ENCODE measurements at regions not wholly inside any gene's neighbourhood (a gene's known extent, or its start where the extent isn't known, plus 50 kb on each side); places are given as distances from the start of the nearest gene placed in this dataset.

GRCh38 chr11:45394294-45395085 lies 108.3 kb upstream of the SYT13 start (continued):
- no peak for TF ChIP-seq ZNF512B (CRISPR knock-in tag; IDR thresholded peaks at IDR 0.05; ENCODE audit: borderline replicate concordance)
- TF ChIP-seq SRSF9 (IDR thresholded peaks at IDR 0.05; ENCODE audit: borderline replicate concordance, insufficient read depth, low read depth, low read length, poor library complexity, severe bottlenecking): no peak
- peak; percentile 53 for TF ChIP-seq NR2C2 (CRISPR knock-in tag; IDR thresholded peaks at IDR 0.05; ENCODE audit: borderline replicate concordance)
- no peak for TF ChIP-seq ZNF335 (CRISPR knock-in tag; IDR thresholded peaks at IDR 0.05)
- TF ChIP-seq NFRKB (IDR thresholded peaks at IDR 0.05): no peak
- no peak for TF ChIP-seq MIER3 (CRISPR knock-in tag; IDR thresholded peaks at IDR 0.05; ENCODE audit: borderline replicate concordance)
- no peak for TF ChIP-seq ZNF644 (CRISPR knock-in tag; IDR thresholded peaks at IDR 0.05; ENCODE audit: low read depth)
- 0 out of 2 replicates have a peak, but pooled peaks have one; percentile 31 for TF ChIP-seq ZNF318 (CRISPR knock-in tag; IDR thresholded peaks at IDR 0.05)
- TF ChIP-seq ZNF180 (CRISPR knock-in tag; IDR thresholded peaks at IDR 0.05; ENCODE audit: borderline replicate concordance, low read depth): no peak
- TF ChIP-seq IRX3 (CRISPR knock-in tag; IDR thresholded peaks at IDR 0.05; ENCODE audit: borderline replicate concordance, low read depth): no peak
- 0 out of 2 replicates have a peak, but pooled peaks have one; percentile 45 for TF ChIP-seq ZNF121 (CRISPR knock-in tag; IDR thresholded peaks at IDR 0.05)
- TF ChIP-seq ZNF230 (CRISPR knock-in tag; IDR thresholded peaks at IDR 0.05): no peak
- no peak for TF ChIP-seq PHB2 (IDR thresholded peaks at IDR 0.05; ENCODE audit: partially characterized antibody)
- no peak for TF ChIP-seq HES4 (CRISPR knock-in tag; IDR thresholded peaks at IDR 0.05; ENCODE audit: borderline replicate concordance)
- TF ChIP-seq RNF2 (conservative IDR thresholded peaks at IDR 0.05; ENCODE audit: low read depth): no peak
- no peak for TF ChIP-seq LCORL (IDR thresholded peaks at IDR 0.05)
- peak; percentile 40; the same call in 1 of the 2 replicates for TF ChIP-seq LCORL (CRISPR knock-in tag; IDR thresholded peaks at IDR 0.05)
- no peak for TF ChIP-seq TBP (CRISPR knock-in tag; IDR thresholded peaks at IDR 0.05)
- TF ChIP-seq ZNF766 (CRISPR knock-in tag; IDR thresholded peaks at IDR 0.05; ENCODE audit: borderline replicate concordance): 0 out of 2 replicates have a peak, but pooled peaks have one; percentile 40
- no peak; the same call in 1 of the 2 replicates for TF ChIP-seq MYC (CRISPR knock-in tag; IDR thresholded peaks at IDR 0.05; ENCODE audit: borderline replicate concordance)
